ENCODE measurements at regions not wholly inside any gene's neighbourhood (a gene's known extent, or its start where the extent isn't known, plus 50 kb on each side); places are given as distances from the start of the nearest gene placed in this dataset.

DNA sequence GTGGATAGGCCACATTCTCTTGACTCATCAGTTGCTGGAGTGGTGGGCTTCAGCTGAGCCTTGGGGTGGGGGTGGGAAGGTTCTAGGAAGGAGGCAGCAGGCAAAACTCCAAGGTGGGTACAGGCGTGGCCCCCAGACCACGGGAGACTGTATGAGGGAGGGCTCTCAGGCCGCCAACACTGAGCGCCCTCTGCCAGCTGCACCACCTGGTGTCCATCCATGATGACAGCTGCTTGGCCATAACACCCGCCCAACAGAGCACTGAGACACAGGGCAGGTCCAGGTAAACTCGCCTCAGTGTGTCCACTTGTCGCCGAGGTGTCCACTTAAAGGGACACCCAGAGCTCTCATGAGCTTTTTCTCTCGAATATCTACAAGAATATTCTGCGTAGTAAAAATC is 133.5 kb downstream of the C16orf95 start:
- DNase-seq (ENCODE audit: low spot score): no peak

DNA sequence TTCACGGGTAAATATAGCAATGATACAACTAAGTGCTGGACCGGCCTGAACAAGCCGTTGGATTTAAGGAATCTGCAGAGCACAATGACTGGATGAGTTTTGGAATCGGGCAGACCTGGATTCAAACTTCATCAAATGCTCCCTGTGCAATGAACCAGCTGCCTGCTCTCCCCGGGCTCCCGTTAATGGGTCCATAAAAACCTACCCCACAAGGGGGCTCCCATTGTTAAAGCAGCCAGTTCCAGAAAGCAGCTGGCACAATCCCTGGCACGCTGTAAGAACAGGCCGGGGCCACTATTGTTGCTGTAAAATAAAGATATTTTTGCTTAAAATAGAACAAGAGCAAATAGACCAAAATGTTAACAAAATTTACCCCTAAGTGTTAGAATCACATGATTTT is 131.9 kb downstream of the C16orf95 start:
- DNase-seq (ENCODE audit: low spot score): no peak

DNA sequence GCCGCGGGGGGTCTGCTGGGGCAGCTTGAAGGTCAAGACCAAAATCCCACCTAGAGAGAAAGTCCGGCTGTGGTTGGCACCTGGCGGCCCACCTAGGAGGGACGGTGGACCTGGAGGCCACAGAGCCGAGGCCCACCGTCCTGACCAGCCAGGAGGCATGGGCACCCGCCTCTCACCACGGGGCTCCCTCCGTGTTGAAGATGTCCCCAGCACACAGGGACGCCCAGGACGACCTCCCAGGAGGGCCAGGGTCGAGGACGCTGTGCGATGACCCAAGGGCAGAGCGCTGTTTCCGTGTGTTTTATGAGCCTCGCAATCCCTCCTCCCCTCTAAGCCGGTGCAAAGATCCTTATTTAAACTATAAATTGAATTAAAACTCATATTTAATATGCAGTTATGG is 131.2 kb downstream of the C16orf95 start:
- DNase-seq (ENCODE audit: low spot score): no peak

DNA sequence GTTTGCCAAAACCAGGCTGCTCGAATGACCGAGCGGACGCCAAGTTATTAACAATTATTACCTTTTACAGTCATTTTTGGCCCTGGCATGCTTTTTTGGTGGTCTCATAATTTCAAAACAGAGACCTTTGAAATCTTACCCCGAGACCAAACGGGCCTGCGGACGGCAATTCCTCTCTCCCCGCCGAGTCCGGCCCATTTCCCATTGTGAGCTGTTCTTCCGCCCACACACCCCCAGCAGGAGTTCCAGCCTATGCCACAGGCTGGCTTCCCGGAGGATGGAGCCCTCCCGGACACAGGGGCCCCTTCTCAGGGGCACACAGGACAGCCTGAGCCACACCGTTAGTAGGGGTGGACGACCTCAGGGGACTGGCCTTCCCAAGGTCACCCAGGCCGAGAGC is 130.7 kb downstream of the C16orf95 start:
- no peak for DNase-seq (ENCODE audit: low spot score)

DNA sequence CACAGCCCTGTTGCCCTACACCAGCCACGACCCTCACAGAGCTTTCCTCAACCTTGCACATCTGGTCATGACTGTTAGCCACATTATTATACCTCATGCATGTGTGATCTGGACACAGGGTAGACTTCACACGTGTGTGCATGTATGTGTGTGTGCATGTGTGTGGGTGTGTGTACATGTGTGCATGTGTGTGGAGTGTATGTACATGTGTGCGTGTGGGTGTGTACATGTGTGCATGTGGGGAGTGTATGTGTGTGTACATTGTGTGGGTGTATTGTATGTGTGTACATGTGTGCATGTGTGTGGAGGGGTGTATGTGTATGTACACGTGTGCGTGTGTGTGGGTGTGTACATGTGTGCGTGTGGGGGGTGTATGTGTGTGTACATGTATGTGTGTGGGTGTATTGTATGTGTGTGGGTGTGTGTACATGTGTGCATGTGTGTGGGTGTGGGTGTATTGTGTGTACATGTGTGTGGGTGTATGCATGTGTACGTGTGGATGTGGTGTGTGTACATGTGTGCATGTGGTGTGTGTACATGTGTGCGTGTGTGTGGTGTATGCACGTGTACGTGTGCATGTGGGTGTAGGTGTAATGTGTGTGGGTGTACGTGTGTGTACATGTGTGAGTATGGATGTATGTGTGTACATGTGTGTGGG is 130.2 kb downstream of the C16orf95 start:
- no peak for DNase-seq (ENCODE audit: low spot score)

DNA sequence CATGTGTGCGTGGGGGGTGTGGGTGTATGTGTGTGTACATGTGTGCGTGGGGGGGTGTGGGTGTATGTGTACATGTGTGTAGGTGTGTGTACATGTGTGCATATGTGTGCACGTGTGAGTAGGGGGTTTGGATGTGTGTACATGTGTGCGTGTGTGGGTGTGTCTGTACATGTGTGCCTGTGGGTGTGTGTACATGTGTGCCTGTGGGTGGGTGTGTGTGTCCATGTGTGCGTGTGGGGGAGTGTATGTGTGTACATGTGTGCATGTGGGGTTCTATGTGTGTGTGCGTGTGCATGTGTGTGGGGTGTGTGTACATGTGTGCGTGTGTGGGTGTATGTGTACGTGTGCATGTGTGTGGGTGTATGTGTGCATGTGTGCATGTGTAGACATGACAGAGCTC is 129.1 kb downstream of the C16orf95 start:
- DNase-seq (ENCODE audit: low spot score): no peak

DNA sequence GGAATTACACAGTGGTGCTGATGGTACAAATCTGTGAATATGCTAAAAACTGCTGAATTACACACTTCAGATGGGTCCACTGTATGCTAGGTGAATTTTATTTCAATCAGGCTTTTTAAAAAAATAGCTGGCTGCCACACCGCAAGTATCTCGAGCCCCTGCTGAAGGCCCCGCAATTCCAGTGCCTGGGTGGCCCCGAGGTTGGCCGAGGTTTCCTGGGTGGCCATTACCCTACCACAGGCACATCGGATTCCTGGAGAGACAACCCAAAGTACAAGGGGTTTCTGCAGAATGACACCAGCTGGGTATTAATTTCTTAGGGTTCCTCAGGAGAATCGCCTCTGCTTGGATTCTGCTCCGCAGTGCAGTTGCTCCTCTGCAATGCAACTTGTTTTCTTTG is 127.8 kb downstream of the C16orf95 start:
- DNase-seq (ENCODE audit: low spot score): no peak

DNA sequence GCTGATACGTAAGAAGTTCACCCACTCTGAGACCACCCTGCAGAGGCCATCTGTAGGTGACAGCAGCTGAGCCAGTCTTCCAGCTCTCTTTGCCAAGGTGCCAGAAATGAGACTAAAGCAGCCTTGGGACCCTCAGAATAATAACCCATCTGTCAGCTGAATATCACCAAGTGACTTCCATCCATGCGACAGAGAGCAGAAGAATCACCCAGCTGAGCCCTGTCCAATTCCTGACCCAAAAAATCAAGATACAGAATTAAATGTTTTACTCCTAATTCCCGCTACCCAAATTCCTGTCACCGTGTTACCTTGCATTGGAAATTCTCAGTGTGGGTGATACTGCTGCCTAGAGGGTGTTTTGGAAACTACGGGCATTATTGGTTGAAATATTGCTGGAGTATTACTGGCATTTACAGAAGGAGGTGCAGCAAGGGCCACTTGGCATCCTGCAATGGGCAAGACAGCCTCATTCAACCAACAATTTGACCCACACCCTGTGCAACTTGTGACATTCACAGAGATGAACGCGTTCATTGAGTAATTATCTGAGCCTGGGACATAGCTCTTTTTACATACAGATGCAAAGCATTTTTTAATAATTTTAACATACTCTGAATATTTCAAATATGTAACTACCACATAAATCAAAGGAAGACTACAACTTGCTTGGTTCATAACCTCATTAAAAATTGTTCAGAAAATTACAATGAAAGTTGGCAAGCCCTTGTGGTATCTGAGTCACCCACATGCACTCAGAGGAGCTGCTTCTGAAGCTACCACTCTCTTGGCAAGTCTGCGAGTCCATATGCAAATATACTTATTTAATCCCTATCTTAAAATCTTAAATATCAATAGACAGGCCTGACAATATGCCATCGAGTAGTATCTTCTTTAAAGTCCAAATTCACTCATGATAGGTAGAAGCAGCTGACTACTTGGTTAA is 126.6 kb downstream of the C16orf95 start:
- no peak for DNase-seq (ENCODE audit: low spot score)

DNA sequence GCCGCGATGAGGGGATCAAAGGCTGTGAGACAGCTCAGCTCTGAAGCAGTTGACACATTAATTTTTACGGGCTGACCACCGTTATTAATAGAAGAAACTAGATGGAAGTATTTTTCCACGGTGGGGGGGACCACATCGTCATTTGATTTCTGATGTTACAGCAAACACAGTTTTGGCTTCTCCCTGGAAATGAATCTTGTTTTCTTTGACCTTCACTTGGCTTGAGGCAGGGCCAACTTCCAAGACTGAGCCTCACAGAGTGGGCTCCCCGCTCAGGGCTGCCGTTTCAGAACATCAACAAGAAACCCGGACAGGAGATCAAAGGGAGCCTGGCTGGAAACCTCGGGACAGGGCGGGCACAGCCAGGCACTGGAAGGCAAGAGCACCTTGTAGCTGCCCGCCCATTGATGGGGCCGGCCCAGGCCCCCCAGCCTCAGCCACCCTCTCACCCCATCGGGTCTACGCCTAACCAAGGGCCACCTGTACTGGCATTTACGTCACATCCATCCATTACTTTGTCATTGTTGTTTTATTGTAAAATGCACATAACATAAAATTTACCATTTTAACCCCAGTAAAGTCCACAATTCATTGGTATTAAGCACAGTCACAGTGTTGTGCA is 124.6 kb downstream of the C16orf95 start:
- DNase-seq (ENCODE audit: low spot score): no peak

DNA sequence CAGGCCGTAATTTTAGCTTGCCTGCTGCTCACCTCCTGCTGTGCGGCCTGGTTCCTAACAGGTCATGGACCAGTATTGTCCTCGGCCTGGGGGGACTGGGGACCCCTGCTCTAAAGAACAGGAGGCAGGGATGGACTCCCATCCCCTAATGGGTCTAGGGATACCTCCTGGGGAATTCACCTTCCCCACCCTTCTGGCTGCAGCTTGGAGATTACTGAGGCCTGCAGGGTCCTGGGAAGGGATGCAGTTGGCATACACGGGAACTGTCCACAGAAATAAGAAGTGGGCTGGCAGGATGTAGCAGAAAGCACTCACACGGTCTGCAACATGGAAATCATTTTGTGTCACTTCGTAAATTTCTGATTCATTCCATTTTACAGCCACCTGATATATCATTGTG is 123.0 kb downstream of the C16orf95 start:
- DNase-seq (ENCODE audit: low spot score): no peak

DNA sequence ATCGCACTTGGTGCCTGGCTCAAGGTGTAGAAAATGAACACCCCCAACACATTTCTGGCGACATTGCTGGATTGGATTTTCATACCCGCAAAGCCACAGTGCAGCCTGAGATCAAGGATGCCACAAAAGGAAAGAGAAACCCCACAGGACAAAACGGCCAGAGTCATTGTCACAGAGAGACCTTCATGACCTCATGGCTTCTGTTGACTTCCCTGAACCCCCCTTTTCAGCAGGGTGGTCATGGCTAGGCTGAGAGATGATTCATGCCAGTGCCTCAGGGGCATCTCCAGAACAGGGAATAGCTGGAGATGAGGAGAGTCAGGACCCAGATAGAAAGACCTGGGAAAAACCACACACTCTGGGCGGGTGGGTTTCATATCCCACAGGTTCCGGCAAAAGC is 122.0 kb downstream of the C16orf95 start:
- DNase-seq (ENCODE audit: low spot score): no peak

DNA sequence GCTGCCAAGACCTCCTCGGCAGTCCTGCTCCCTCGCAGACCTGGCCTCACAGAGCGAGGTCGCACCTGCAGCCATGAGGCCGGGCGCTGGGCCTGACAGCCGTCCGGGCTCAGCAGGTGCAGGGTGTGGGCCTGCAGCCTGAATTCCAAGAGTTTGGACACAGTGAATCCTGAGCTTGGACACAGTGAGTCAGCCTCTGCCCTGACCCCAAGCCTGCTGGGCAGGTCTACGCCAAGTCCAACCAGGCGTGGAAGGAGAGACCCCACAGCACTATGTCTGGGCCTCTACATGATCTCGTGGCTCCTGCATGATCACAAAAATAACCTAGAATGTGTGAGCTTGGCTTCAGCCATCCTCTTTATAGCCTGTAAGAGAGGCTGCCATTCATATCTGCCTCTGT is 121.0 kb downstream of the C16orf95 start:
- no peak for DNase-seq (ENCODE audit: low spot score)

DNA sequence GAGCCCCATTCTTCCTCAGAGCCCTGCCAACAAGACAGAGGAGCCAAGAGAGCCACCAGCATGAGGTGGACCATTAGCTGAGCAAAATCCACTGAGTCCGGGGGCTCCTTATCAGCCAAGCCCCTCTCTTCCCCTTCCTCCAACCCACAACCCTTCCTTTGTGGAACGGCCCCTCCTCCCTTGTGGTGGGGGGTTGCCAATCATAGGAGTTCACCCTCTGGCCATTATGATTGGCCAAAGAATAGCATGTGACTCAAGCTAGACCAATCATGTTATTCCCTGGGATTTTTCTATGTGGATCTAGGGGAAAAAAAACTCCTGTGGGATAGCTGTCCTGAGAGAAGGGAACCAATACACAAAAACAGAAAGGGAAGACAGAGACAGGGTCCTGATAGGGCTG is 120.5 kb downstream of the C16orf95 start:
- no peak for DNase-seq (ENCODE audit: low spot score)

DNA sequence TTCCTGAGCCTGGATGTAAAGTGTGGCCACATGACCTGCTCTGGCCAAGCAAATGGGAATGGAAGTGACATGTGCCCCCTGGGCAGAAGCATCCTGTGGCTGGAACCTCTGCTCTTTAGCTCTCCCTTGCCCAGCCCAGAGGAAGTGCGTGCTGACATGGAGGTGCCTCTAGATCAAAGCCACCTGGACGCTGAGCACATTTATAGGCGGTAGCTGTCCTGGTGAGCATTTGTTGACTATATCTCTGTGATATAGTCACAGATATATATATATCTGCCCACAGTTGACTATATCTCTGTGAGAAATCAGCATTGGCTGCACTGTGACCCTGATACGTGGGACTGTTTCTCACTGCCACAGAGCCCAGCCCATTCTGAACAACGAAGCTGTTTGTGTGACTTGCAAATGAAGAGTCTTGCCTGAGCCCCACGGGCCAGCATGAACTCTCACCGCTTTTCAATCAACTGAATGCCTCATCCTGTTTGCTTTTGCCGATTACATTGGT is 118.8 kb downstream of the C16orf95 start:
- no peak for DNase-seq (ENCODE audit: low spot score)

DNA sequence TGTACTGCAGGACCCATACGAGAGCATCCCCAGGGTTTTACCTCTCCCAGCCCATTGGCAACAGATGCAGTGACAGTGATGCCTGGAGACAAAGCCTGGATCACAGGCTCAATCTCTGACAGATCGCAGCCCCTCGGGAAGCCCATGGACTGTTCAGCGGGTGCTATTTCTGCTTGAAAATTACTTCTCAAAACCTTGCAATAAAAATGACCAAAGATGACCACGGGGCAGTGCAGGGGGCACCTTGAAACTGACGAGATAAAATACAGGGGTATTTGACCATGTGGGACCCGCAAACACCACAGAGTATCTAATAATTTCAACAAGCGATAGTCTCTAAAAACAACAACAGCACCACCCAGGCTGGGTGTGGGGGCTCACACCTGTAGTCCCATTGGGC is 118.3 kb downstream of the C16orf95 start:
- DNase-seq (ENCODE audit: low spot score): no peak

DNA sequence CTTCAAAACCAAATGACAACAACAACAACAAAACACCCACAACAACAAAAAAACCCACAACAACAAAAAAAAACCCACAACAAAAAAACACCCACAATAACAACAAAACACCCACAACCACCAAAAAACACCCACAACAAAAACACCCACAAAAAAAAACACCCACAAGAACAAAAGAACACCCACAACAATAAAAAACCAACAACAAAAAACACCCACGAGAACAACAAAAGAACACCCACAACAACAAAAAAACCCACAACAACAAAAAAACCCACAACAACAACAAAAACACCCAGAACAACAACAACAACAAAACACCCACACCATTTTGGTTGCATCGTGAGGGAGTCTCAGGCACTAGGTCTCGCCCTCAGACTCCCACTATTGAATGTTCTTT is 117.8 kb downstream of the C16orf95 start:
- no peak for DNase-seq (ENCODE audit: low spot score)

DNA sequence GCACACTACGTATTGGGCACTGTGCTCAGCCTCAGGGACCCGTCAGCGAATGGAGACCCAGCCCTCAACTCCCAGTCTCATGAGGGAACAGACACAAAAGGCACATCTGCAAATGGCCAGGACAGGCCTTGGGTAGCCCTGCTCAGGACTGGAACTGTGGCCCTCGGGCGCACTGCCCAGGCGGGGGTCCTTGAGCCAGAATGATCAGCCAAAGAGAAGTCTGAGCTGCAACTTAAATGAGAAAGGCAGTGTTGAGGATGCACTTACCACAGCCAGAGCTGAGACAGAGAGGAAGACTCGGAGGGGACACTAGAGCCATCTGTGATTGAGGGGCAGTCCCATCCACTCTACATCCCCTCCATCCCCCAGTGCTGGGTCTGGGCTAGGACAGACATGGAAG is 117.3 kb downstream of the C16orf95 start:
- no peak for DNase-seq (ENCODE audit: low spot score)

DNA sequence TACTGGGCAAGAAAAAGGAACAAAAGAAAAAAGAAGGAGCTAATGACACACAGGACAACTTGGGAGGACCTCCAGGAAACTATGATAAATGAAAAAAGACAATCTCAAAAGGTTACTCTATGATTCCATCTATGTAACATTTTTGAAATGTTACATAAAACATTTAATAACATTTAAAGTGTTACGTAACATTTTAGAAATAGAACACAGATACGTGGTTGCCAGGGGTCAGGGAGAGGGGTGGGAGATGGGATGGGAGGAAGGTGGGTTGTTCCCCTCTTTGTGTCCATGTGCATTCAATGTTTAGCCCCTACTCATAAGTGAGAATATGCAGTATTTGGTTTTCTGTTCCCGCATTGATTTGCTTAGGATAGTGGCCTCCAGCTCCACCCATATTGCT is 116.6 kb downstream of the C16orf95 start:
- DNase-seq (ENCODE audit: low spot score): no peak

DNA sequence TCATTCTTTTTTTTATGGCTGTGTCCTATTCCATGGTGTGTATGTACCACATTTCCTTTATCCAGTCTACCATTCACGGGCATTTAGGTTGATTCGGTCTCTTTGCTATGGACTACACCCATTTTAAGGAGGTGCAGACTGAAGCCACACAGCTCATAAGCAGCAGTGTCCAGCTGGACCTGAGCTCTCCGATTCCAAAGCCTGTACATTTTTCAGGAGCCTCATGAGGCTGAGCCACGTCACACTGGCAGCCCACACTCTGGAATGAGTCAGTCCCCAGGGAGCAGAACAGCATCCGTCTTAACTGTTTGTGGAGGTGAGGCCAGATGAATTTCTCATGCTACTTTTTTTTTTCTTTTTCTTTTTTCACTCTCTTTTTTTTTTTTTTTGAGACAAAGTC is 116.1 kb downstream of the C16orf95 start:
- DNase-seq (ENCODE audit: low spot score): no peak

DNA sequence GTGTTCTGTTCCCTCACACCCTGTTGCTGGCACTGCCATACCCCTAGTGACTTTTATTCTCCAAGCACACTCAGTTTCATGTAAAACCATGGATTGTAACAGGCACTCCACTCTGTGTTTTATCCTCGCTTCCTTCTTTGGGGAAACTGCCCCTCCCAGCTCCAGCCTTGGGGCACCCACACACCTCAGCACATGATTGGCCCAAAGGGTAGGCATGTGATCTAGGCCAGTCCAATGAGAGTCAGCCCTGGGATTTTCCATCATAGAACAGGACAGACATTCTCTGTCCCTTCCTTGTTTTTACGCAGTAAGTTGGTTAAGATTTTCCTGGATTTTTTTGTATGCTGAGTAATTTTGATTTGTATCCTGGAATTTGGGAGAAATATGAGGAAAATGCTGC is 115.4 kb downstream of the C16orf95 start:
- DNase-seq (ENCODE audit: low spot score): no peak

DNA sequence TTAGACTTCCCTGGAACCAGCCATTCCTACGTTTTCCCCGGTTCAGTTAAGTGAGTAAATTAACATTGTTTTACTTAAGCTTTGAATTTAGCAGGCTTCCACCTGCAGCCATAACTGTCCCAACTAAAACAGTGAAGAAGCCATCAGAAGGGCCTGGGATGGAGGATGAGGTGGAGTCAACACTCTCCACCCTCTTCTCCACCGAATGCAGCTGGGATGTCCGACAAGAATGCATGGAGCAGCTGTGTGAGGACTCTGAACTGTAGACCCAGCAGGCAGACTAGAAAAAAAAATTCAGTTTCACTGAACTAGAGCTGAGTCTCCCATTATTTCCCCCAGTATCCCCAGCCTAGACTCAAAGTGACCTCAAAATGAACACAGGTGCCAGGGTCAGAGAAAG is 114.8 kb downstream of the C16orf95 start:
- no peak for DNase-seq (ENCODE audit: low spot score)

DNA sequence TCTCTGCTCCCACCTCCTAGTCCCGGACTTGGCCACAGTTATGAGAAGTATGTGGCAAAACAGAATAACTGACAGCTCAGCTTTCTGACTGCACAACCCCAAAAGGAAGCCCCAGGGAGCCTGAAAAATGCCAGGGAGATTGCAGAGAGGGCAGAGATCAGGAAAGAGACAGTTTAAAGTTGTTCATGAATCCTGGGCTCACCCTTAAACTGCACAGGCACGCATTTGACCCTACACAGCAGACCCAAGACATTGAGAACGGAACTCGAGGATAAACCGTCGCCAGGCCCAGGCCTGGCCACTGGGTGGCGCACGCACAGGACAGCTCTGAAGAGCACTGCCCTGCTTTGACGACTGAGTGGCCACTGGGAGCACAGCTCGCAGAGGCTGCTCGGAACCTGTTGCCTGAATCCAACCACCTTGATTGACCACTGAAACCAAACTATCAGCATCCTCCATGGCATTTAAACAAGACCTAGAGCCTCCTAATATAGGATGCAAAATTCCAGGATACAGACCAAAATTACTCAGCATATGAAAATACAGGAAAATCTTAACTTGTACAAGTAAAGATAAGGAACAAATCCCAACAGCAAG is 114.0 kb downstream of the C16orf95 start:
- DNase-seq (ENCODE audit: low spot score): peak; percentile 95
